GM10248 (cell line): ENCODE measurements at regions not wholly inside any gene's neighbourhood (a gene's known extent, or its start where the extent isn't known, plus 50 kb on each side); places are given as distances from the start of the nearest gene placed in this dataset.

Experiments
- CTCF ChIA-PET: fragments of 300-600 bp; sonication (Branson Sonifier 250); formaldehyde crosslinking; extraction: SDS; loops from one replicate; lab custom pipeline; 2021; ENCODE audit warnings: antibody characterized with exemption; lab: Yijun Ruan, JAX
- POLR2A ChIA-PET: fragments of 350-650 bp; sonication (Branson Sonifier 250); formaldehyde crosslinking; extraction: SDS; loops from one replicate; lab custom pipeline; 2020; ENCODE audit warnings: antibody characterized with exemption; lab: Yijun Ruan, JAX
- DNase-seq: peaks from one replicate; pipeline ENCODE4 v3.0.0; 2012; ENCODE audit errors: extremely low spot score
- CTCF ChIP-seq: IDR thresholded peaks from 2 replicates; pipeline ENCODE4 v1.5.1; 2012; ENCODE audit warnings: mild to moderate bottlenecking, low read depth; ENCODE audit errors: extremely low read depth, missing control alignments, control extremely low read depth

- CTCF ChIA-PET, result no interaction called here
- TF ChIP-seq CTCF, result no peak
- POLR2A ChIA-PET, result no interaction called here
- no peak for DNase-seq
Measured at GRCh38 chr10:130459011-130459410, 322.8 kb downstream of the GLRX3 start.

GRCh38 chr10:130459851-130460490 lies 323.8 kb downstream of the GLRX3 start:
- POLR2A ChIA-PET, result no interaction called here
- DNase-seq, result no peak
- no peak for TF ChIP-seq CTCF
- CTCF ChIA-PET, result no interaction called here

GRCh38 chr10:130461631-130462030 lies 325.4 kb downstream of the GLRX3 start:
- ChIA-PET POLR2A (no interaction called here), CTCF (no interaction called here)
- no peak for TF ChIP-seq CTCF
- DNase-seq, result no peak

GRCh38 chr10:130463104-130463875 lies 327.1 kb downstream of the GLRX3 start:
- DNase-seq, result no peak
- POLR2A ChIA-PET, result no interaction called here
- TF ChIP-seq CTCF, result no peak
- CTCF ChIA-PET, result no interaction called here

GRCh38 chr10:130463876-130464364 lies 327.7 kb downstream of the GLRX3 start:
- ChIA-PET POLR2A (no interaction called here), CTCF (no interaction called here)
- no peak for DNase-seq
- no peak for TF ChIP-seq CTCF

- CTCF ChIA-PET, result no interaction called here
Measured at GRCh38 chr10:130464426-130464825, 328.2 kb downstream of the GLRX3 start.

More at GRCh38 chr10:130464426-130464825, 328.2 kb downstream of the GLRX3 start:
- no peak for DNase-seq
- POLR2A ChIA-PET, result no interaction called here
- TF ChIP-seq CTCF, result no peak
